ENCODE measurements at regions not wholly inside any gene's neighbourhood (a gene's known extent, or its start where the extent isn't known, plus 50 kb on each side); places are given as distances from the start of the nearest gene placed in this dataset.

- DNase-seq, result no peak
Observed at GRCh38 chr5:9720361-9720760, 90.2 kb upstream of the TAS2R1 start.

- DNase-seq, result no peak
Observed at GRCh38 chr5:9716838-9717281, 86.7 kb upstream of the TAS2R1 start.

GRCh38 chr5:9715891-9716335 lies 85.8 kb upstream of the TAS2R1 start:
- no peak for DNase-seq

- DNase-seq, result no peak
Observed at GRCh38 chr5:9713959-9714586, 83.9 kb upstream of the TAS2R1 start.

GRCh38 chr5:9713356-9713755 lies 83.2 kb upstream of the TAS2R1 start:
- DNase-seq, result no peak

- DNase-seq, result no peak
Observed at GRCh38 chr5:9712911-9713310, 82.8 kb upstream of the TAS2R1 start.

GRCh38 chr5:9712506-9712905 lies 82.4 kb upstream of the TAS2R1 start:
- DNase-seq, result no peak

GRCh38 chr5:9710069-9710468 lies 79.9 kb upstream of the TAS2R1 start:
- DNase-seq, result no peak

GRCh38 chr5:9707732-9708462 lies 77.7 kb upstream of the TAS2R1 start:
- DNase-seq, result no peak

- no peak for DNase-seq
Observed at GRCh38 chr5:9699681-9700080, 69.5 kb upstream of the TAS2R1 start.

- no peak for DNase-seq
Observed at GRCh38 chr5:9698841-9699240, 68.7 kb upstream of the TAS2R1 start.

- no peak for DNase-seq
Observed at GRCh38 chr5:9698125-9698826, 68.1 kb upstream of the TAS2R1 start.

- DNase-seq, result no peak
Observed at GRCh38 chr5:9692576-9692975, 62.4 kb upstream of the TAS2R1 start.

GRCh38 chr5:9691261-9691660 lies 61.1 kb upstream of the TAS2R1 start:
- DNase-seq, result no peak

- DNase-seq, result no peak
Observed at GRCh38 chr5:9690751-9691150, 60.6 kb upstream of the TAS2R1 start.

- DNase-seq, result no peak
Observed at GRCh38 chr5:9686216-9686615, 56.1 kb upstream of the TAS2R1 start.

GRCh38 chr5:9681706-9682105 lies 51.6 kb upstream of the TAS2R1 start:
- DNase-seq, result no peak
